Keratinocyte (primary cell): ENCODE measurements at regions not wholly inside any gene's neighbourhood (a gene's known extent, or its start where the extent isn't known, plus 50 kb on each side); places are given as distances from the start of the nearest gene placed in this dataset.

ENCODE experiments used
- CTCF ChIP-seq, 3 experiments: IDR thresholded peaks in 1 of 3; conservative IDR thresholded peaks in 1 of 3; optimal IDR thresholded peaks in 1 of 3; 2 replicates in 2 of 3; 3 replicates in 1 of 3; pipeline versions ENCODE3 to v1.5.1; 2011; ENCODE audit warnings: low read length in 3 of 3, mild to moderate bottlenecking in 3 of 3, moderate library complexity in 2 of 3, control low read depth in 1 of 3, inconsistent platforms in 1 of 3; ENCODE audit not compliant: insufficient read depth in 2 of 3; ENCODE audit errors: extremely low read depth in 1 of 3
- EZH2 ChIP-seq: IDR thresholded peaks from one replicate; pipeline ENCODE4 v1.6.1; 2012; ENCODE audit warnings: inconsistent platforms, mild to moderate bottlenecking, low read length, moderate library complexity

DNA sequence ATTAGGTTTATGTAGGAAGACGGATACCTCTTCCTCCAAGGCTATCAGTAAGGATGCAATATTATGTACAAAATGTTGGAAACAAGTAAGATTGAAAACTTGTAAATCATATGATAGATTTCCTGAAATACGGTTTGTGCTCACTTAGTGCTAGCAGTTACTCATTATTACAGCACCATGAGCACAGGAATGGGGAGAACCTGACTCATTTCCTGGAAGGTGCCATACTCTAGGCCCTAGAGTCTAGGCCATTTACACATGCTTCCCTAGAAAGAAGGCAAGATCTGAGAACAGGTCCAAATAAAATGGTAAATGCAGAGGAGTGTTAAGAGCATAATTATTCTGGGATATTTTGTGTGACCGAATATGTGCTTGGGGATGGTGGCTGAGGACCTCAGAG lies 467.7 kb upstream of the CELF4 start:
- TF ChIP-seq CTCF (optimal IDR thresholded peaks at IDR 0.05 in 1 of 3, IDR thresholded peaks at IDR 0.05 in 1 of 3, conservative IDR thresholded peaks at IDR 0.05 in 1 of 3; ENCODE audit: extremely low read depth in 1 of 3, insufficient read depth in 2 of 3, low read length in 3 of 3) (no peak), EZH2 (no peak)
